Sciatic nerve (tissue), 2 donors: ENCODE measurements at regions not wholly inside any gene's neighbourhood (a gene's known extent, or its start where the extent isn't known, plus 50 kb on each side); places are given as distances from the start of the nearest gene placed in this dataset.

Experiments used
- ATAC-seq: fragments of 200-7000 bp; cut with Tn5 transposase; one replicate; pipeline ENCODE4 v1.9.1; 2020; ENCODE audit warnings: mild to moderate bottlenecking, moderate library complexity
- DNase-seq: peaks from one replicate; pipeline ENCODE4 v3.0.0-alpha.2; 2020; ENCODE audit warnings: low spot score
- intact Hi-C: fragments of 100-400 bp; cut with DNase I; formaldehyde crosslinking; loops from one replicate; pipeline ENCODE4 v1.14.2; 2022
- donor health status: DM: no; HTN: no; CAD: no.
- donor health status: DM: no; HTN: no; CAD: no.

GRCh38 chr6:140966676-140967075, 1166.0 kb upstream of the GJE1 start:
- intact Hi-C loops, result no loop called here

GRCh38 chr6:140960566-140960965, 1172.2 kb upstream of the GJE1 start:
- intact Hi-C loops, result no loop called here
- DNase-seq (no peak), ATAC-seq (no peak)

More at GRCh38 chr6:140966676-140967075, 1166.0 kb upstream of the GJE1 start:
- ATAC-seq (no peak), DNase-seq (no peak)

GRCh38 chr6:140957386-140957785, 1175.3 kb upstream of the GJE1 start:
- DNase-seq (no peak), ATAC-seq (no peak)
- intact Hi-C loops, result no loop called here

DNA sequence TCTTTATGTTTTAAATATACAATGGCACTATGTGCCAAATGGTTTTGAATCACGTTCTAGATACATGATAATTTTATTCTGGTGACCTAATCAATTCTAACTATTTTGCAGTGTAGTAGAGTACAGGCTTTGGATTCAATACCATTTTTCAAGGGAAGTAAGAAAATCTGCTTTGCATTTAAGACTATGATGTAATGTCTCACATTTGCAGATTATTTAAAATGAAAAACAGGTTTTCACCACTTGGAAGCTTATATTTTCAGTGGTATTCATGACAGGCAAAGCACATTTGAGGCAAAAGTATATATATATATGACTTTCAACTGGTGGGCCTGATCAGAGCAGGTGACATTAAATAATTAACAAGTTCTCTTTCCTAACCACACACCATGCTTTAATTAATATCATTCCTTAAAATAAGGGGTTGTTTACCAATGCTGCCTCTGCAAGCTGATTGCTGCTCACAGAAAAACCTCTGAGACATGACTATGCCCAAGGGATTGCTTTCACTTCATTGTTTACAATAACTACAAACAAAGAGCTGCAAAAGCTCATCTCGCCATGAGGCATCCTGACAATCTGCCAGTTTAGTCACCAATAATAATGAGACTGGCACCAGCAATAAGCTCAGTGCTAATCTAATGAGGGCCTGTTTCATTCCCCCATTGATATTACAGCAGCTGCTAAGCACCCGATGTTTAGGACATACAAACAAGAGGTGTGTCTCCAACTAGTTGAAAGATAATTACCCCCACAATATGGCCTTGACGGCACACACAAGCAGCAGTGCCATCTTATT, 1176.0 kb upstream of the GJE1 start:
- intact Hi-C loops, result no loop called here
- no peak for ATAC-seq
- no peak for DNase-seq

- ATAC-seq, result no peak
- intact Hi-C loops, result no loop called here
- DNase-seq, result no peak
Observed at GRCh38 chr6:140940251-140940925, 1192.3 kb upstream of the GJE1 start.

DNA sequence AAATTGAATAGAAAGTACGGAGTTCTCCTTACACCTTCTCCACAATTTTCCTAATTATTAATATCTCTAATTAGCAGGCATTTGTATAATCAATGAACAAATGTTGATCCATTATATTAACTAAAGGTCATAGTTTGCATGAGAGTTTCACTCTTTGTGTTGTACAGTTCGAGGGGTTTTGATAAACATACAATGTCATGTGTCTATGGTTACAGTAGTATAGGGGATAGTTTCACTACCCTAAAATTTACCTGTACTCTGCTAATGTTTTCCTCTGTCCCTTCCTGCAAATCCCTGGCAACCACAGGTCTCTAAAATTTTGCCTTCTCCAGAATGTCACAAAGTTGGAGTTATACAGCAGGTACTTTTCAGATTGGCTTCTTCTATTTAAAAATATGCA, 1199.8 kb upstream of the GJE1 start:
- DNase-seq (no peak), ATAC-seq (no peak)
- intact Hi-C loops, result no loop called here

DNA sequence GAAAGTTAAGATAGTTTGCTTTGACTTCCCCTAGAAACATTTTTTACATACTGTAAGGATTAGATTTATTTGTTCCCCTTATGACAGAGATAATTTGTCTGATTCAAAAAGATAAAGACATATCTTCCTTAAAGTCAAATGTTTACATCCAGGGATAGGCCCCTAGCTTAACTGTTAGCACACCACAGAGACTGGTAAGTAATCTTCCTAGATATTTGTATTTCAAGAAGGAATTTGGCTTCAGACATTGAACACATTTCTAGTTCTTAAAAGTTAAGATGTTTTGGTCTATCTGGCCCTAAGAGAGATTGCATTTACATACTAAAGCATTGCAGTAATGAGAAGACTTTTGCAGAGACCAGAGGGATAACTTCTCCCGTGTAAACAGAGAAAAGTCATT, 1201.1 kb upstream of the GJE1 start:
- DNase-seq, result no peak
- ATAC-seq, result no peak
- intact Hi-C loops, result no loop called here

GRCh38 chr6:140929121-140929520, 1203.6 kb upstream of the GJE1 start:
- ATAC-seq, result no peak

DNA sequence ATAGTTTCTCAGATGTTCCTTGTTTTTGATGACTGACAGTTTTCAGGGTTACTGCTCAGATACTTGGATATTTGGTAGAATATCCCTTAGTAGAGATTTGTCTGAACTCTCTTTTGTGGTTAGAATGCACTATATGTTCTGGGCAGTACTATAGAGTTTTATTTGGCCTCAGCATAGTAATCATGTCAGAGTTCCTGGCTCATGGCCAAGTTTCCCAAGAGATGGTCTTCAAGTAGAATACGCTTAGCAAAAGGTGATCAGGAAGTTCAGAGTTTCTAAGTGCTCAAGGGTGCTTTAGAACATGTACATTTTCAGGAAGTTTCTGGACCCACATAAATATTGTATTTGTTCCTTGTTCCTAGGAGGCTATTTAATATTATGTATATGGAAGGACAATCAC, 1209.7 kb upstream of the GJE1 start:
- ATAC-seq (no peak), DNase-seq (no peak)
- intact Hi-C loops, result no loop called here

More at GRCh38 chr6:140929121-140929520, 1203.6 kb upstream of the GJE1 start:
- no peak for DNase-seq
- intact Hi-C loops, result no loop called here

DNA sequence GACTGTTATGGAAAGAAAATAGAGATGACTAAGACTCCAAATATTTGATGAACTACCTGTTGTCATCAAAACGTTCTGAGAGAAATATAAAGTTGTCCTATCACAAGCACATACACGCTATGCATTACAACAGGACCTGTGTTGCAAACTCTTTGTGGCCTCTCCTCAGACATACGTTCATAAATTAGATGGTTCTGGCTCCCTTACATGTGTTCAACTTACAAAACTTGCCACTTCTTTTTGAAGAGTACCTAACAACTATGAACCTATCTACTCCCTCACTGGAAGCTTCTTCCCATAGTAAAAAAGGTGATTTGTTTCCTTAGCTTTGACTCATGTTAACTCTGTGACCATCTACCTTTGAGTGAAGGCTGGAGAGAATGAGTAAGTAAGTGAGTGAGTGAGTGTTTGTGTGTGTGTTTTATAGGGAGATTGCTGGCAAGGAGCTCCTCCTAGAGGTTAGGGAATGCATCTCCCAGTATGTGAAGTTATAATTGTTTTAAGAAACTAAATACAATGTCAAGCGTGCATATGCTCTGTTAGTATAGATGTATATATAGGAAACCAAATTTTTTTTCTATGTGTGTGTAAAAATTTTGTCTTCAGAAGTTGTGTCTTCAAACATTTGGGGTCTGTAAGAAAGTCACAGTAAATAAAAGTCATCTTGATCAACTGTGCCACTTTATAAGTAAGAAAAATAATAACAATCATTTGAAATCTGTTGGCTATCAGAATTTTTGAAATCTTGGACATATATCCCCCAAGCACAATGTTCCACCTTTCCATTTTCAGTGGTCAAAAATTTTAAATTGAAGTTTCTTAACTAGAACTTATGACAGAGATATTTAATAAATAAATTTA, 1211.1 kb upstream of the GJE1 start:
- ATAC-seq, result peak; percentile 84
- intact Hi-C loops, result no loop called here

DNA sequence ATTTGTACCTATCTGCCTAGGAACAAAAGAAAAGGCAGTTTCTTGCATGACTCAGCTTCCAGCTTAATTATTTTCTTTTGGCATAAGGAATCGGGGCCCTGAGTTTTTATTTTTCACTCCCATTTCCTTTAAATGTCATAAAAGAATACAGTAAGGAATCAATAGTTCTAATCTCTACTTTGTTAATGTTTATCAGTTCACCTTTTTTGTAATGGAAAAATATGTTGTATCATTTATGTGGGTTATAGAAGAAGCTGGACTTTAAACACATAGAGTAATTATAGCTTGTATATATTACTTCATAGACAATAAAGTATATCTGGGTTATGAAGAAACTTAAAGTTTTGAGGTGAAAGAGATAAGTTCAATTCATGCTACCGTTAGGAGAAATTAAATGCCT, 1214.8 kb upstream of the GJE1 start:
- intact Hi-C loops, result no loop called here
- ATAC-seq (no peak), DNase-seq (no peak)

More for the DNA sequence above, 1211.1 kb upstream of the GJE1 start:
- DNase-seq, result no peak

DNA sequence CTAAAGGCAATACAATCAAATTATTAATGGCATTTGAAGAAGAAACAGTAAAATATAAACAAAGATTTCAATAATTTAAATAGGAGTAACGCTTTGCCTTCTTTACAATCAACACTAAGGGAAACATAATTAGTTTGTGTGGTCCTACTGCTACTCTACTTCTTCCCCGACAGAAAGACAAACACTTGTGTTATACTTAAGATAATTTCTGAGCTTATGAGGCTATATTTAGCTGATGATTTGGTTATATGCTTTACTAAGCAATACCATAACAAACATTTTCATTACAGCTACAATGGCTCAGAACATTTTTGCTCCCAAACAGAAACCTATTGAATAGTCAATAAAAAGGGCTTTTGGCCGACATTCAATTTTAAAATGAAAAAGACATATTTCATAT, 1217.2 kb upstream of the GJE1 start:
- intact Hi-C loops, result no loop called here
- ATAC-seq (no peak), DNase-seq (no peak)

- DNase-seq, result no peak
- ATAC-seq, result no peak
- intact Hi-C loops, result no loop called here
Observed at GRCh38 chr6:140915103-140915502, 1217.6 kb upstream of the GJE1 start.

DNA sequence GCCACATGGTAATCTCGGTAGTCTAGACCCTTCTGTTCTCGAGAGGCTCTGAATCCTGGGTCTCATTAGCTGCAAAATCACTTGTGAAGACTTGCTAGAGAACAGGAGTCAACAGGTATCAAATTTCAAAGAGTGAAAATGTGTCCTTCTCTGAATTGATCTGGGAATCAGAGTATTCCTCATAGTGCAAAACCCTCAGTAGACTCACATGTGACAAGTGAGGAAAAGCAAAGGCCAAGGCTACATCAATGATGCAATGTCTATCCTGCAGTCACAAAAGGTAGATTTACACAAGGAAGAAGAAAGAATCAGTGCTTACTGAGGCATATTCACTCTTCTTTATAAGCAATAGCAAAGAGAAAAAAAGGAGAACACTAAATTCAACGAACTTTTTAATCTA, 1220.0 kb upstream of the GJE1 start:
- intact Hi-C loops, result no loop called here
- DNase-seq (no peak), ATAC-seq (no peak)

GRCh38 chr6:140909625-140910024, 1223.1 kb upstream of the GJE1 start:
- ATAC-seq (no peak), DNase-seq (no peak)
- intact Hi-C loops, result no loop called here

GRCh38 chr6:140909156-140909555, 1223.6 kb upstream of the GJE1 start:
- ATAC-seq (no peak), DNase-seq (no peak)
- intact Hi-C loops, result no loop called here

GRCh38 chr6:140908505-140908904, 1224.2 kb upstream of the GJE1 start:
- intact Hi-C loops, result no loop called here
- ATAC-seq (peak; percentile 32), DNase-seq (no peak)

DNA sequence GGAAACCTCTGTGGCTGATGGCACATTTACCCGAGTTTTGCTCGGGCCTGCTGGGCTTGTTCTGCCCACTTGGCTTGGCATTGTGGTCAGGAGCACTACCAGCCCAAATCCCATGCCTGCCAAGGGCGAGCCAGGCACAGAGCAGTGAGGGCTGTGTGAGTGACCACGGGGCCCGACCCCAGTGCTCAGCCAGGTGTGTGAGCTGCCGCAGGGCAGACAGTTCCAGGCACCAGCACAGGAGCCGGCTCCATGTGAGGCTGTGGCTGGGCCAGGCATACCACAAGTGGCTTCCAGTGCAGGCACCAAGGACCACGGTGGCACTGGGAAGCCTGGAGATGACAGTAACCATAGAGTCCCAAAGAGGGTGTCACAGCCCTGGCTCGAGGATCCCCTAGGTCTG, 1225.5 kb upstream of the GJE1 start:
- DNase-seq, result no peak

DNA sequence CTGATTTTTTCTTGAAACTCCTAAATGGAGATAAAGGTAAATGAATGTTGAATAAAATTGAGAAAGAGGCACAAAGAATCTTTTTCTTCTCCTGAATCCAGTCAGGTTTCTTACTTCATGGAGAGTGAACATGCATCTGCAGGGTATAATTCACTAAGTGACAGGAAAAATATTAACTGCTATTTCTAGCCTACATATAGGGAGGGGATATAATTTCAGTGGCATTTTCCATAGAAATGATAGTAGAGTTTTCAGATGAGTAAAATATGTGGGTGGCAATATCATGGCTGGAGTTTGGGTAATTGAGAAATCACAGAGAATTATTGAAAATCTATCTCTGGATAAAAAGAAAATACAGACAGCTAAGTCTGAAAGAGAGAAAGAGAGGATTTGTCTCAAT, 1227.0 kb upstream of the GJE1 start:
- DNase-seq, result no peak
- ATAC-seq, result no peak
- intact Hi-C loops, result no loop called here

More for the DNA sequence above, 1225.5 kb upstream of the GJE1 start:
- intact Hi-C loops, result no loop called here
- peak; percentile 20 for ATAC-seq

DNA sequence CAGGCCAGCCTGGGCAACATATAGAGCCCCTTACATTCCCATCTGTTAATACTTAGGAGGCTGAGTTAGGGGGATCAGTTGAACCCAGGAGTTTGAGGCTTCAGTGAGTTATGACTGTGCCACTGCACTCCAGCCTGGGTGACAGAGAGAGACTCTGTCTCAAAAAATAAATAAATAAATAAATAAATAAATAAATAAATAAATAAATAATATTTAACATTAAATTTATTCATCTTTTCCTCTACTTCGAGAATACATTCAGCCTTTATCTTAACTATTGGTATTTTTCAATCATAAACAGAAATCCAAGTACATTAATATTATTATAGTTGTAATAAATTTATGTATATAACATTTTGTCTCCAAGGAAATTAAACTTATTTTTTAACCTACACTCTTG, 1227.7 kb upstream of the GJE1 start:
- intact Hi-C loops, result no loop called here
- DNase-seq, result no peak
- no peak for ATAC-seq
